NK-92 treated with Interleukin-12 subunit alpha and Interleukin-12 subunit beta, amount 100 ng/mL, for 24 hours (cell line): ENCODE measurements at regions not wholly inside any gene's neighbourhood (a gene's known extent, or its start where the extent isn't known, plus 50 kb on each side); places are given as distances from the start of the nearest gene placed in this dataset.

Experiments
- DNase-seq: peaks from one replicate; lab custom pipeline; 2025; lab: John Stamatoyannopoulos, UW

DNA sequence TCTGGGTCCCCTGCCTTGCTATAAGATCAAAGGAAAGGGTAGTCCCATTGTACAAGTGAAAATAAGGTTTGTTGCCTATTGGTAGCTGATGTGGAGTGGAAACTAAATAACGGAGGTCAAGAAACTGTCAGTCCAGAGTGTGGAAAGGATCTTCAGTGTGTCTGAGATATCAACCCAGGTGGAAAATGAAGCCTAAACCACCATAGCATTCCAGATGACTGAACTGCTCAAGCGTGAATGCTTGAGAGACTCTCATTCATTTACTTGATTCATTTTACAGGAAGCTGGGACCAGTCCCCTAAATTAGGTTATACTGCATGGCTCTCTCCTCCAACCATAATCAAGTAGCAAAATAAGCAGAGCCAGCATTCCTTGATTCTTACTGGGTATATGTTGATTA lies 116.0 kb upstream of the SLC28A3 start:
- no peak for DNase-seq

DNA sequence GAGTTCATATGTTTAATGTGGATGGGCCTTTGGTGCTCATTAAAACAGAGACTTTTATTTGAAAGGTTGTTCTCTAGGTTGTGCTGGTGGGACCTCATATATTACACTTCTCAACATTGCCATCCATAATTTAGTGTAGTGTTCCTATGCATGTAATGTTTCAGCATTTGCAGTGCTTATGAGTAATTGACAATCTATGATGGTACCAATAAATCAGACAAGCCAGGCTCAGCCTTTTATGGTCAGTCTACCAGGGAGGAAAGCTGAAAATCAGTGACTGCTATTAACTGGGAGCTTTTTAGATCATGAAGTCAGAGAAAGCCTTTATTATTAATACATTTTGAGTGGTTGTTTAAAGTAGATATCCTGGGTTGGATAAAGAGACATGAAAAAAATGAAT lies 120.1 kb upstream of the SLC28A3 start:
- DNase-seq, result no peak

DNA sequence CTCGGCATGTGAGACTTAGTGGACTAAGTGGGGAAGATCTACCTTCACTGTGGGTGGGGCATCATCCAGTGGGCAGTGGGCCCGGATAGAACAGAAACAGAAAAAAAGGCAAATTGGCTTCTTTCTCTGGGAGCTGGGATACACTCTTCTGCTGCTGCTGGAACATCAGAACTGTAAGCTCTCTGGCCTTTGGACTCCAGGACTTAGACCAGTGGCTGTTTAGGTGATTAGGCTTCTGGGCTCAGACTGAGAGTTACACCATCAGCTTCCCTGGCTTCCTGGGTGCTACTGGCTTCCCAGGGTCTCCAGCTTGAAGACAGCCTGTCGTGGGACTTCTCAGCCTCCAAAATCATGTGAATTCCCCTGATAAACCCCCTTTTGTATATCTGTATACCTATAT lies 122.7 kb upstream of the SLC28A3 start:
- no peak for DNase-seq

DNA sequence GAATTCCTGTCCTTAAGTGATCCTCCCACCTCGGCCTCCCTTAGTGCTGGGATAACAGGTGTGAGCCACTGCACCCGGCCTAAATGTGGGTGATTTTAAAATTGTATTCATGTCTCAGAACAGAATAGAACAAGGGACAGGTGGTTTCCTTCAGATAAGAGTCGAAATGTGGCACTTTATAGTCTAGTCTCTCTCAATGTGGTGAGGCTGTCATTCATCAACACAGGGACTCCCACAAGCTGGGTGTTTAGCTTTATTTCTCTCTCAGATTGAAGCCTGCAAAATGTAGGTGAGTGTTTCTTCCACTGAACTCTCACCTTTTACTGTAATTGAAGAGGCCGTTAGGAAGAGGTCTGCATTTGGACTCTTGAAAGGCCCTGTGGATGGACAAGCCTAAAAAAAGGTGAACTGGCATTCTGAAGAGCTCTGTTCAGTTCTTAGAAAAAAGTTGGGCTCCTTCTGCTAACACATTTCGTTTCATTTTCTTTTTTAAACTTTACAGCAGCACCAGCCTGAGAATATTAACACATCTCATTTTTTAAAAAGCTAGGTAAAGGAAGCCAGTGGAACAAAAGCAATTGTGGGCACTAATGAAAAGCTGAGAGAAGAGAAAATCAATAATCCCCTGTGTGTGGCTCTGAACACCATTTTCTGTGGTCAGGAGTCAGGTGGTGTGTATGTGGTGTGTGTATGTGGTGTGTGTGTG lies 126.2 kb upstream of the SLC28A3 start:
- DNase-seq, result no peak

DNA sequence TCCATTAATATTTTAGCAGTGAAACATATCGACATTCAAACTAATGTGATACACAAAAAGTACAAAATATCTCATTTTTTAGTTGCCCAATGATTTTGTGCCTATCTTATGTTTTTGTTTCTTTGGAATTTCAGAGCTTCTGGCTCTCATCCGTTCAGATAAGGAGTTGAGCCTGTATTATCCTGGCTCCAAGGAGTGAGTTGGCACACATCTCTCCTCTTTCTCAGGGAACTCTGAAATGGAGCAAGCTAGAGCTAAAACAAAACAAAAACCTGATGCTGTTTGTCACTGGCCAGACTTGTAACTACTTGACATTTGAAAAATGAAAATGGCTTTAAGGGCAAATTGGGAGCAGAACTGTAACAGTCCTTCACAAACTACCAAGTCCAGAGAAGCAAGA lies 131.3 kb upstream of the SLC28A3 start:
- DNase-seq, result no peak

DNA sequence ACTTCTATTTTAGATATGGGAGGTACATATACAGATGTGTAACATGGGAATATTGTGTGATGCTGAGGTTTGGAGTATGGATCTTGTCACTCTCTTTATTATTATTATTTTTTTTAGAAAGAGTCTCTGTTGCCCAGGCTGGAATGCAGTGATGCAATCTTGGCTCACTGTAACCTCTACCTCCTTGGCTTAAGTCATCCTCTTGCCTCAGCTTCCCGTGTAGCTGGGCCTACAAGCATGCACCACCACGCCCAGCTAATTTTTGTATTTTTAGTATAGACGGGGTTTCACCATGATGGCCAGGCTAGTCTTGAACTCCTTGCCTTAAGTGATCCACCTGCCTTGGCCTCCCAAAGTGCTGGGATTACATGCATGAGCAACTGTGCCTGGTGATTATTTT lies 138.4 kb upstream of the SLC28A3 start:
- DNase-seq, result no peak

DNA sequence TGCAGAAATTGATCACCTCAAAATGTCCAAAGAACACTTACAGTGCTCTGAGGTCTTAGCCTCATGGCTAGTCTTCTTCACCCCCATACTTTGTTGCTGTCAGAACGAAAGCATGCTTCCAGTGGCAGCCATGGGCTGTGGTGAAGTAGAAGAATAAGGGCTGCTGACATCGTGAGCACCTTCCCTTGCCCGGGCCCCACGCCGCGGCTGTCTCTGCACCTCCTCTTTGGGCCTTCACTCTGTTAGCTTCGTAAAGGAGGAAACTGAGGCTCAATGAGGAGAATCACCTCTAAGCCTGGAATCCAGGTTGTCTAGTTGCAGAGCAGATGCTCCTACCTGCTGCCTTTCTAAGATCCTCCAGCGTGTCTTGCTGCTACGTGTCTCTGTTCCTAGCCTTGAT lies 139.5 kb upstream of the SLC28A3 start:
- no peak for DNase-seq

DNA sequence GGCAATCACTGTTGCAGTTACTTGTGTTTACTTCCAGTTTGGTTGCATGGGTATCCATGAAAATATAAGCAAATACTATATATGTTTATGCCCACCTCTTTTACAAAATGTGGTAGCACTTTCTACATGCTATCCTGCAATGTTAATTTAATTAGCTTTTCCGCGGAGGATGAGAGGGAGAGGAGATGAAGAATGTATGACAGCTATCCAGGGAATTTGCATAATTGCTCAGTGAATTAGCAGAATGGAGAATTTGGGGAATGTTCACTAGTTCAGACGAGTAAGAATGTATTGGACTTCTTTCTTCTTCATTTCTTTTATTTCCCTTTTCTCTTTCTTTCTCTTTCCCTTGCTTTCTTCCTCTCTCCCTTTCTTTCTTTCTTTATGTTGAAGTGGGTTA lies 140.7 kb upstream of the SLC28A3 start:
- no peak for DNase-seq

DNA sequence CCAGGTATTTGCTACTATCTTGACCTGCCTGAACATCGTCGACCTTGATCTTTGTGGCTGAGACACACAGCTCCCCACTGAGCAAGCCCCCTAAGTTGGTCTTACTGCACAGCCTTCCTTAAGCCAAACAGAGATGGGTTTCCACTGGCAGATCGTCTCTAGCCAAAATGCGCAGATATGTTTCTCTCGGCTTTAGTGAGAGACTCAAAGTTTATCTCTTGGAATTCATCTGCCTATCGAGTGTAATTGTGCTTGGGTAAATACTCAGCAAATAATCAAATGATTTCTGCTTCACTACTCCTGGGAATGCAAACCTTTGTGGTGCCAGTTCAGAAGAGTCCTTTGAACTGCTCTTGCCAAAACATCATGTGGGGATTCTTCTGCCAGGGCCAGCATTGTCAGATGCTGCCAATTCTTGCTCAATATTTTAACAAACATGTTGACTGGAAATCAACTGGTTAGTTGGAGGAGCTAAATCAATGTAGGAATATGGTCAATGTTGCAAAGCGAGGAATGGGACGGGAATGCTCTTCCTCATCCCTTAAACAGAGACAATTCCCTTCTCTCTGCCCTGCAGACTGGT lies 141.2 kb upstream of the SLC28A3 start:
- DNase-seq, result no peak

DNA sequence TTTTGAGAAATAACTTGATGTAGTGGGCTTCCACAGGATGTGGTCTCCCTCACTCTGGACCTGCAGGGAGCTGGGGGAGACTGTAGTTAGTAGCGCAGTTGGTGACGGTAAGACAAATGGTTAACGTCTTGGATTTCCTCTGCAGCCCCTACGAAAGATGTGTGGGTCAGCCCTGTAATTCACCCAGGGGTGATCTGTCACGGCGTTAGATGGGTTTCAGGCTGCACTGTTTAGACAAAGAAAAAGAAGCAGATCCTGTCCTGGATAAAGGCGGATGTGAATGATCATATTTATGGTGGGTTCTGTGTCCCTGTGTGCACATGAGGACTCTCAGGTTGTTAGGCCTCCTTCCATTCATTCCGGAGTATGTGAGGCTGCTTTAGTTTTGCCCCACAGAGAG lies 142.0 kb upstream of the SLC28A3 start:
- no peak for DNase-seq

DNA sequence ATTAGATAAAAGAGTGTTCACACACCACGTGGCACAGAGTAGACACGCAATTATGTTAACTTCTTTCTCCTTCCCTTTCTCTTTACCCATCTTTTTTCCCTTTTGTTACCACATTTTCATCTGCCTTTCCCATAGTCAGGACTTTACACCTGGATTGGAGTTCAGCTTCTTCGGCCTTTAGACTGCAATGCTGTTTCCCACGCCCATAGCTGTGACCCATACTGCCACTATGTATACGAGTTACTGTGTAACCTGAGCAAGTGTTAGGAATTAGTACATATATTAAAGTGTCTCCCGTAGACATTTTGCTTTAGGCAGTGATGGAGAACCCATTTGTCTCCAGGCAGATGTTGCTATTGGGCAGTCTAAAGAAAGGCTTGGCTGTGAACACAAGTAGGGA lies 143.6 kb upstream of the SLC28A3 start:
- DNase-seq, result no peak

DNA sequence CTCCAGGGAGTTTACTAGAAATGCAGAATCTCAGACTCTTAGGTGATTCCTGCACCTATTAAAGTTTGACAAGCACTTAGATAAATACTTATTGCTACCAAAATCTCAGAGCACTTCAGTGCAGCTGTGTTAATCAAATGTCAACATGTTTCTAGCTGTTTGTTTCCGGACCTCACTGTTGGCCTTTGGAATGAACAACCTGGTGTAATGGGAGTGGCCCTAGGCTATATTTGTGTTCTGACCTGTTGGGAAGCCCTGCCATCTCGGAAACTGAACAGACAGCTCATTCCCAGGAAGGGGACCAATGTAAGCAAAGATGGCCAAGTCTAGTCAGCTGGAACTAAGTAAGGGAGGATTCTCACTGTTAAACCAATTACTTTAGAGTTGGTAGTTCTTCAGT lies 145.0 kb upstream of the SLC28A3 start:
- DNase-seq, result no peak

DNA sequence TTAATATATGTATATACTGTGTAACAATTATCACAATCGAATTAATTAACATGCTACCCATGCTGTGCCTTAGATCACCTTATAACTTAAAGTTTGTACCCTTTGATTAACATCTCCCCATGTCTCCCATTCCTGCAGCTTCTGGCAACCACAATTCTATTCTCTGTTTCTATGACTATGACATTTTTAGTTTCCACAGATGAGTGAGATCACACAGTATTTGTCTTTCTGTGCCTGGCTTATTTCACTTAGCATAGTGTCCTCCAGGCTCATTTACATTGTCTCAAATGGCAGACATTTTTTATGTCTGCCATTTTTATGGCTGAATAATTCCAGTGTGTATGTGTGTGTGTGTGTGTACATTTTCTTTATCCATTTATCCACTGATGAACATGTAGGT lies 146.1 kb upstream of the SLC28A3 start:
- no peak for DNase-seq

DNA sequence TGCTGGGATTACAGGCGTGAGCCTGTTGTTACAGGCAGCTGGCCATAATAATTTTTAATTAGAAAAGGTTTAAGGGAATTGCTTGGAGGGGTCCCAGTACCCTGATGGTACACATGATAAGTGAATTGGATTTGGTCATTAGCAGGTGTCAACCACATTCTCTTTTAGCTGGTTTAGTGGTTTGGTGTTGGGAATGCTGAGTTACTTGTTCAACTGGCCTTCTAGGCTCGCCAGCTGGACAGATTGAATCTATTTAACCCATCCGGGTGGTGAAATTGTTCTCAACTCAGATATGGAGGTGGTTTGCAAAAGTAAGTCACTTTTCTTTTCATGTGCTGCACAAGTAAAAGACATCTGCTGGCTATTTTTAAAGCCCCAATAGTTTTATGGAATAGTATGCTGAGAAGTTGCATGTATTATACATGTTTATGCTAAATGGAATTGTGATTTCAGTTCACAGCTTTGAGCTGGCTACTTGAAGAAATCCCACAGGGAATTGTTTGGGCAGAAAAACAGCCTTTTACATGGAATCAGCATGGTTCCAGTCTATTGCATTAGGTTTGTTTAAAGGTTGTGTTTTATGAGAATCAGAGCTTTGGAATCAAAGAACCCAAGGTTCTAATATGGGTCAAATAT lies 149.8 kb upstream of the SLC28A3 start:
- no peak for DNase-seq

DNA sequence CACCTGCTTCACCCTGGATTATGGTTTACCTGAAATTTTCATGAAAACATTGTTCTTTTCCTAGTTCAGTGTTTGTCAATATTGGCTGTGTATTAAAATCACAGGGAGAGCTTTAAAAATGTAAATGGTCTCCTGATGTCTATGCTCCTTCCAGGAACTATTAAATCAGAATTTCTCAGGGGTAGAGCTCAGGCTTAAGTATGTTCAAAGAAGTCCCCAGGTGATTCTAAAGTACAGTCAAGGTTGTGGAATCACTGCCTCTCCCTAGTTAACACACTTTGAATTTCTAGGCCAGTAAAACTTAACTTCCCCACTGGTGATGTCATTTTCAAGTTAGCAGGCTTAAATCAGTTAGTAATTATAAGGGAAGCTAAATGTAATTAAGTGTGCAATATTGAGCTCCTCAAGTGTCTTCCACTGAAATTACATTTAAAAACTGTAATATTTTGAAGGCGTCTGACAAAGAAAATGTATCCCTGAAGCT lies 150.3 kb upstream of the SLC28A3 start:
- no peak for DNase-seq

DNA sequence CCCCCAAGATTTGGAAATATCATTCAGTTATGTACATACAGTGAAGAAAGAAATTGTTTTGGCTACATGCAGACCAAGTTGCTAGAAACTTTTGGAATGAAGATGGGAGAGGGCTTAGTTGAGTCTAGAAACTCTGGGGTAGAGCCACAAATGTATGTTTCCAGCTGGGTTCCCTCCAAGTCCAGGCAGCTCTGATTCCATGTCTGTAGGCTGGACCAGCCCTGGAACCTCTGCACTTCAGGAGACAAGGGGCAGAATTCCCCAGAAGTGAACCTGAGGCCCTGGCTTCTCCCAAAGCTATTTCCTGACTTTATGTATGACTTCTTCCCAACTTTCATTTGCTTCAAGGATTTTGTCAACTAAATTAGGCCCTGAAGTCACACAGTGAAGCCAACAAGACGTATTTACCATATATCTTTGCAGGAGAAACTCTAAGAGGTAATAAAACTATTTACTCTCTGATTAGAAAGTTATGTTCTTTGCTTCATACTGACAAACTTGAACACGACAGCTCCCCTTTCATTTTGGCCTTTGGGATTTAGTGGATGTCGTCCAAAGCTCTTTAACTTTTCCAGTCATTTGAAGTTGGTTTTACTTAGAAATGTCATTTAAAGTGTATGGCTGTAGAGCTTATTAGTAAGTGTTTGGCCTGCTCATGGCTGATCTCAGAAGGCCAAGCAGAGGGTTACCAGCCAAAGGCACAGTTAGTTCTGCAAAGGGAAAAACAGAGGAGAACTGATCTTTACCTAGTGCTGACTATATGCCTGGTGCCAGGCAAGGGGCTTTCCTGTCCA lies 152.0 kb upstream of the SLC28A3 start:
- no peak for DNase-seq

DNA sequence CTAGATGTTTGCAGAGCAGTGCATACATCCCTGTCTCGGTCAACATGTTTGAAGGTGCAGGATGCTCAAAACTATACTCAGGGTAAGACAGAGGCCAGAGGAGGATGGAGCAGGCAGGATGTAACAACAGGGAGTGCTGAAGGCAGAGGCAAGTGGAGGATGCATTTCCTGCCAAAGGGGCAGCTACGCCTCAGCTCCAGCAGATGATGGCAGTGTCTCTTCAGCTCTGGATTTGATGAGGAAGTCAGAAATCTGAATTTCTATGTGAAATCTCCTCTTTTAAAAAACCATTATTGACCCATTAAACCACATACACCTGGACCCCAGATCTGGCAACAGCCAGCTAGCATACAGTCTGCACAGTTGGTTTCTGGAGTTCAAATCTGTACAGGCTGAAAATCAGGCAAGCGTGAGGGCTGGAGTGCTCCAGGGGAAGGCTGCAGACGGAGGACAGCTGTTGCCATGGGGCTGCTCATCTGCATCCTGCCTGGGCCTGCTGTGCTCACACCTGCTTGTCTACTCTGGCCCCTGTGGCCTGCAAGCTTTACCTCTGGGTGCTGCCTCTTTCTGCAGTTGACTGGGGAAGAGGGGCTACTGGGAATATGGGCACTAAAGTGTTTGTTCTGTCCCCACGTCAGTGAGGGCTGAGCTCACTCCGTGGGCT lies 152.9 kb upstream of the SLC28A3 start:
- DNase-seq, result no peak

DNA sequence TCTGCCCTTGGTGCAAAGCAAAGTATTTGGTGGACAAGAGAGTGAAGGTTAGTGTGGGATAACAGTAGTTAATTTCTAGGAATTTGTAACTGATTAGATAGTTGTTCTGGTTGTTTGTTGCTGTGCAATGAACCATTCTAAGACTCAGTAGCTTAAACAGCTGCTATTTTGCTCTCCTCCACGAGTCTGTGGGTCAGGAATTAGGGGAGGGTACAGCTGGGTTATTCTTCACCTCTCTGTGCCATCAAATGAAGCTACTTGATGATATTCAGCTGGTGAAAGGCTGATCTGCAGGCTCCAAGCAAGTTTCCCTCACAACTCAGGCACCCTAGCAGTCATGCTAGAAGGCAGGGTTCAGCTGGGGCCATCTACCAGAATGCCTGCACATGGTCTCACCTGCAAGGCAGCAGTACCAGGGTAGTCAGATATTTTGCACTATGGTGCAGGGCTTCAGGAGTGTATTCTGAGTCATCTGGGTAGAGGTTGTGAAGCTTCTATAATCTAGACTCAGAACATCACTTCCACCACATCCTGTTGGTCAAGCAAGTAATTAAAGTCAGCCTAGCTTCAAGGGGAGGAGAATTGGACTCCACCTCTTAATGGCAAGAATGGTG lies 159.5 kb upstream of the SLC28A3 start:
- peak; percentile 17 for DNase-seq

DNA sequence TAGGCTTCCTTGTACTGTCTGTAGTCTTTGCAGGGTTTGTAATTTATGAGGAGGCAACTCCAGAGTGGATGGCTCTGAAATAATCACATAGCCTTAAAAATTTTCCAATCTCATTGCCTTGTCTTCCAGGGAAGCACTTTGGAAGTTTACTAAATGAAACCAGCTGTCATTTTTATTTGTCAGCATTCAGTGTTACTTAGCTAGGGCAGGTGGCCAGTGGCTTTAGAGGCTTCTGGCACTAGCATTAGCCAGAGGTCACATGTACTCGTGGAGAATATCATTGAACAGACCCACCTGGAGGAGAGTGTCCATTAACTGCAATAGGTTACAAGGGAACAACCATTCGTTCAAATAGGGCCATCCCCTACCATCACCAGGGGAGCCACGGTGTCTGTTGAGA lies 160.3 kb upstream of the SLC28A3 start:
- no peak for DNase-seq

DNA sequence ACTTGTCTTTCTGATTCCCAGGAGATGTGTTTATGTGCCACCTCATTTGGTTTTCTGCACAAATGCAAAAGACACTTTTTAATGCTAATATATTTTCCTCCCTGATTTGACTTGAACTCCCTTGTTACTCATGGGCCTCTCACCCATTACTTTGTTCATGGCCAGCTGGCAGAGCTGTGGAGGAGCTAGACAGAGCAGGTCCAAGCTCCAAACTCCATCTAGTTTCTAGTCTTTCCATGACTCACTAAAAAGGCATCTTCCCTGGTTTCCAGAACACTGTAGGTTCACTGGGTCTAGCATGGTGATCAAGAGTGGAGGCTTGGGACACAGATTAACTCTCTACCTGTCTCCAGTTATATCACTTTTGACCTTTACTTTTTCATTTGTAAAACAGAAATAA lies 161.0 kb upstream of the SLC28A3 start:
- DNase-seq, result no peak

DNA sequence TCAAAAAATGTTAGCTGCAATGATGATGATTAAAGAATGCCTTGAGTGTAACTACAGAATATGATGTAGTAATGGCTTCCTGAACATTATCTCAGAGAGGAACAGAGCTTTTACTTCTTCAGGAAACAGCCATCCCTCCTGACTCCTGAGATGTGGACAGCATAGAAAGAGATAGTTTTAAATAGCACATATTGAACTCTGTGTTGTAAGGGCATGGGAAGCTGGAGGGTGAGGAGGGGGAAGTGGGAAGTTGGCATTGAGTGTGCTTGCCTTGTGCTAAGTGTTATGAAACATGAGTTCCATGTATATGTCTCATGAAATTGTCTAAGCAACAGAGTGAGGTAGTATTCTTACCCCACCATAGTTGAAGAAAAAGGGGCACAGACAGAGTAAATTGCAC lies 161.5 kb upstream of the SLC28A3 start:
- DNase-seq, result no peak

DNA sequence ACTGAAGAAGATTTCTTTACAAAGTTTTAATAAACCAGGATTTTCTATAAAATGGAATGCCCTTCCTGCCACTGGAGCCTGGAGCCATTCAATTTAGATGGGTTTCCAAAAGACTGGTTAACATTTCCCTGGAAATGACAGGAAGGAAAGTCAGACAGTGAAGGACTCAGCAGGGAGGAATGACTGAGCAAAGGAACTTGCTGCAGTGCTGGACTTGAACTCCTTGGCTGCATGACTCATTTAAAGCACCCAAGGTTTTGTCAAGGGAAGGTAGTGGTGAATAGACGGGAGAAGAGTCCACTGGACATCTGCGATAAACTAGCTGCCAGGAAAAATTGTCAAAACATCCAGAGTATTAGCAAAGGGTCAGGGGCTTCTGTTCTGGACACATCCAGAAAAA lies 163.8 kb upstream of the SLC28A3 start:
- DNase-seq, result no peak
